ENCODE measurements at regions not wholly inside any gene's neighbourhood (a gene's known extent, or its start where the extent isn't known, plus 50 kb on each side); places are given as distances from the start of the nearest gene placed in this dataset.
"Not testable (repeated sequence)": the region's sequence is repeated elsewhere in the genome, so short reads cannot be mapped to it uniquely, and the experiment has no call there.

DNA sequence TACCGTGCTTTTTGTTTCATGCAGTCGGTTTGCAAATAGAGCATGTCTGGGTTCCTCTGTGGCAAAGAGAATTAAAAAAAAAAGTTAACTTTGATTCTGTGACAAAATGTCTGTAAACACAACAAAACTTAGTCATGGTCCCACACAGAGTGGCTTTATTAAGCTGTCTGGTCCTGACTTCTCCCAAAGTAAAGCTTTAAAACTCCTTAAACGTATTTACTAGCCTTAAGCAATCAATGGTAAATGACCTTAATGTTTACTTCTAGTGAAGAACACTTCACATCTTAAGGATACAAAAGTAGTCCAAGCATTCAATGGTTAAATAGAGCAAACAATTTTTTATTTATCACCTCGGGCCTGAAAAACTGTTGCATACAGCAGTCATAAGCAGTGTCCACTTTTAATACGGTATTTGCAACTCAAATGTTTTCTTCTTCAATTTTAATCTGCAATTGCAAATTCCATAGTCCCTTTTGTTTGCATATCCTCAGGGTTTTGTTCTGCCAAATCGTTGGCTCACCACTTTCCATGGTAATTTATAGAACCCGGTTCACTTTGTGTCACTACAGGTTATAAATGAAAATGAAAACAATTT lies 453.0 kb upstream of the MIS18BP1 start:
- DNase-seq = no peak

DNA sequence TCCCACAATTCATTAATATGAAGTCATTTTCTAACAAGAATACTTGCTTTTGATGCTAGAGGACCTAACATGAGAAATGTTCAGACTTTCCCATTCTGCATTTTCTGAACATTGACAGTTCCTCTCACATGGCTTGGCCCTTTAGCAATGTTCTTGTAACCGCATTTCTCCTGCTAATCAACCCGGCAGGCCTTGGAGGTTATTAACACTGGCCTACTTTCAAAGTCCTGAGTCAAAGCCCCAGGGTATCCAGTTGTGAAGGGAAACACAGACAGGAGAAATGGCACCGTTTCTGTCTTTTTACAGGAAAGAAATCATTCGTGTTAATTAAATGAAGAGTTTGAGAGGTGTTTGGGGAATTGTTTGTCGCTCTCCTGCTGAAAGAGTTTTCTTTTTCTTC lies 446.5 kb upstream of the MIS18BP1 start:
- no peak for DNase-seq

DNA sequence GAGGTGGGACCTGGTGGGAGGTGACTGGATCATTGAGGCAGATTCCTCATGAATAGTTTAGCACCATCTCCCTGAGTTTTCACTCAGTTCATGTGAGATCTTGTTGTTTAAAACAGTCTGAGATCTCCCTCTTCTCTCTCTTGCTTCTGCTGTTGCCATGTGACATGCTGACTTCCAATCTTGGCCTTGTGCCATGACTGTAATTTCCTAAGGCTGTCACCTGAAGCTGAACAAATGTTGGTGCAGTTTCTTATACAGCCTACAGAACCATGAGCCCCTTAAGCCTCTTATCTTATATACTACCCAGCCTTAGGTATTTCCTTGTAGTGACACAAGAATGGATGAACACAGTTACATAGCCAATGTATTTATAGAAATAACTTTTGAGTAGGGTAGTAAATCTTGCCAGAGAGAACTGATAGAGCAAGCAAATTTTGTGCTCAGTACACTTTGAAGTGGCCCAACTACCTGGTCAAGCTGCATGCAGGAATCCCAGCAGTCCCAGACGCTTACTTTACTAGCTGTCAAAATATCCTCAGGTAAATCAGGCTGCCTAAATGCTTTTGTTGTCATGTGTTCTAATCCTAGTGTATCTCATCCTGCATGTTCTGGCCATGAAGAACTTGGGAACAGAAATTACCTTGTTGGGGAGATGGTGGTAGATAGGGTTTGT lies 445.6 kb upstream of the MIS18BP1 start:
- no peak for DNase-seq

DNA sequence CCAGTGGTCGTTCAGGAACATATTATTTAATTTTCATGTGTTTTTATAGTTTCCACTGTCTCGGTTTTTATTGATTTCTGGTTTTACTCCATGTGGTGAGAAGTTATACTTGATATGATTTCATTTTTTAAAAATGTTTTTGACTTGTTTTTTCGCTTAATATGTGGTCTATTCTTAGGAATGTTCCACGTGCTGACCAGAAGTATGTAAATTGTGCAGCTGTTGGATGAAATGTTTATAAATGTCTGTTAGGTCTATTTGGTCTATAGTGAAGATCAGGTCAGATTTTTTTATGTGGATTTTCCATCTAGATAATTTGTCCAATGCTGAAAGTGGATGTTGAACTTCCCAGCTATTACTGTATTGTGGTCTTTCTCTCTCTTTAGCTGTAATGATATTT lies 433.8 kb upstream of the MIS18BP1 start:
- no peak for DNase-seq

DNA sequence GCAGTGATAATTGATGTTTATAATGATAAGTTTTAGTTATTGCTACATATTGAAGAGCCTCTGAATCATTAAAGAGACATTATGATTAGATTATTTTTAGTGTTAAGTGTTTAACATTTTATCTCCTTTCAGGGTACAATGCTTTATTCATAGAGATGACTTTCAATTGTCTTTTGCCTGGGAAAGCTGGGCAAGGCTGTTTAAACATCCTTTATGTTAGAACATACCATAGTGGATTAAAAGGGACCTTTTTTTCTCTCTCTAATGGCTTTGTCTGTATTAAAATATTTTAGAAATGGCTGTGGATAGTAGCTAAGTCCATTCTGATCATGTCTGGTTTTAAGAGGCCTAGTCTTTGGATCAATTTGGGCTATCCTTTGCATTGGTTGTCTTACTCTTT lies 427.5 kb upstream of the MIS18BP1 start:
- DNase-seq = no peak

DNA sequence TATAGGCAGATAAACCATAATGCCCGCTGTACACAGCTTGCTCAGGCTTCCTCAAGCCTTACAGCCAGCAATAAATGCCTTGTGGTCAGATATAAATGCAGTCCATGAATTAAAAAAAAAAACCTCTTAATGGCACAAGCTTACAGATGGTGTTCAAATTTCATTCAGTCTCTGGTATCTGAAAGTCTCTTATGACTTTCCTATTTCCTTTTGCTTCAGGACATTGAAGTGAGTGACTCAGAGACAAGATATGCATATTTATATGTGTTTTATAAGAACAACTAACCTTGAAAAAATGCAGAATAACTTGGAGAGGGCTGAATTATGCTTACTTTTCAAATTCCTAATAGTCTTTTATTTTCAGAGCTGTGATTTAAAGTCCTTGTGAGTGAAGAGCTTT lies 426.9 kb upstream of the MIS18BP1 start:
- no peak for DNase-seq

DNA sequence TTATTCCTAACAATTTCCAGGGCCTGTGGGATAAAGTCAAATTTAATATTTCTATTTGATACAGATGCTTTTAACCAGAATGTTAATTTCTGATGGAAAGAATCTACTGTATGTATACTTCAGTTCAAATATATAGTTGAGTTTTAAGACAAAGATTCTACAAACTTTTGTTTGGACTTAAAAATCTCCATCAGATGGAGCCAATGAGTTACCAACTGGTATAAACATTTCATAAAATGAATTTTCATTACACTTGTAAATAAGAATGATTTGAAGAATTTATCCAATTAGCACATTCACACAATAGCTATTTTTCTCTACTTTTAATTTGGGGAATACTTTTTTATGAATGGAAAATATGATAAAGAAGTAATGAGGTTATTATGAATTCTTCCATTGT lies 425.2 kb upstream of the MIS18BP1 start:
- no peak for DNase-seq

DNA sequence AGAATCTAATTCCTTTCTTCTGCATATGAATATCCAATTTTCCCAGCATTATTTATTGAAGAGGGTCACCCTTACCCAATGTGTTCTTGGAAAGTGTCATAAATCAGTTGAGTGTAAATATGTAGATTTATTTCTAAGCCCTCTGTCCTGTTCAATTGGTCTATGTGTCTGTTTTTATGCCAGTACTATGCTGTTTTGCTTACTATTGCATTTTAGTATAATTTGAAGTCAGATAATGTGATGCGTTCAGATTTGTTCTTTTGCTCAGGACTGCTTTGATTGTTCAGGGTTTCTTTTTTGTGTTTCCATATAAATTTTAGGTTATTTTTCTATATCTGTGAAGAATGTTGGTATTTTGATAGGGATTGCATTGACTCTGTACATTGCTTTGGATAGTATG lies 420.4 kb upstream of the MIS18BP1 start:
- no peak for DNase-seq

DNA sequence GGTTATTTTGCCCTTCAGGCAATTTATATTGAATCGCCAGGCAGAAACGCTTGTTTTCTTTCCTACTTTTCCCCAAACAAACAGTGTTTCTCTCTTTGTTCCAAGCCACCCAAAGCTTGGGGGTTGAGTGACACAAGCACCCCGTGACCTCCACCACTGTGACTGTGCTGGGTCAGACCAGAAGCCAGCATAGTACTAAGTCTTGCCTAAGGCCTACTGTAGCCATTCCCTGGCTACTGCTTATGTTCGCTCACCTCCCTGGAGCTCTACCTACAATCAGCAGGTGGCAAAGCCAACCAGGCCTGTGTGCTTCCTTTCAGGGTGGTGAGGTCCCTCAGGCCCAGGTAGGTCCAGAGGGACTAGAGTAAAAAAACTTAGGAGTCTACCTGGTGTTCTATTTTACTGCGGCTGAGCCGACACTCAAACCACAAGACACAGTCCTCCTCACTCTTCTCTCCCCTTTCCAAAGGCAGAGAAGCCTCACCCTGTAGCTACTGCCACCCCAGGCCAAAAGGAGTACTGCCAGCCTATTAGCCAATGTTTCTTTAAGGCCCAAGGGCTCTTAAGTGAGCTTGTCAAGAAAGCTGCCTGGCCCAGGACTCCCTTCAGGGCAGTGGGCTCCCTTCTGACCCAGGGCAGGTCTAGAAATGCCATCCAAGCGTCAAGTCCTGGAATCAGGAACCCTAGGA lies 411.8 kb upstream of the MIS18BP1 start:
- DNase-seq = no peak

DNA sequence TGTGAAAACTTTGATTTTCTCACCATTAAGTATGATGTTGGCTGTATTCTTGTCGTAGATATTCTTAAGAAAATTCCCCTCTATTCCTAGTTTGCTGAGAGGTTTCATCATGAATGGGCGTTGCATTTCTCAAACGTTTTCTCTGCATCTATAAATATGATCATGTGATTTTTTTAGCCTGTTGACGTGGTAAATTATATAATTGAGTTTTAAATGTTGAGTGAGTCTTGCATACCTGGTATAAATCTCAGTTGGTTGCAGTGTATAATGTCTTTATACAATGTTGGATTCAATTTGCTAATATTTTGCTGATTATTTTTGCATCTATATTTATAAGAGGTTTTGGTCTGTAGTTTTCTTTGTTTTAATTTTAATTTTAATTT lies 405.9 kb upstream of the MIS18BP1 start:
- DNase-seq = no peak

DNA sequence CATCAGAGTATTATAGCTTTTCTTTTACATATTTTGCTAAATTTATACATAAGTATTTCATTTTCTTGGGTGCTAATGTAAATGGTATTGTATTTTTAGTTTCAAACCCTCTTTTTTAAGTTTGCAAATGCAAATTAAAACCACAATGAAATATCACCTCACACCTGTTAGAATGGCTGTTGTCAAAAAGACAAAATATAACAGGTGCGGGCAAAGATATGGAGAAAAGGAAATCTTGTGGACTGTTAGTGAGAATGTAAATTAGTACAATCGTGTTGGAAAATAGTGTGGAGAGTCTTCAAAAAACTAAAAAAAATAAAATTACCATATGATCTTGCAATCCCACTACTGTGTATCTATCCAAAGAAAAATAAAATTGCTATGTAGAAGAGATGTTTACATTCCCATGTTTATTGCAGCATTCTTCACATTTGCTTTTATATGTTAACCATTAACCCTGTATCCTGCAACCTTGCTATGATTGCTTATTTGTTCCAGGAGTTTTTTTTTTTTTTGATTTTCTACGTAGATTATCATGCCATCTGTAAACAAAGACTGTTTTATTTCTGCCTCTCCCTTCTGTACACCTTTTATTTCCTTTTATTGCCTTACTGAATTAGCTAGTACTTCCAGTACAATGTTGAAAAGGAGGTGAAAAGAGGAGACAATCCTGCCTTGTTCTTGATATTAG lies 405.4 kb upstream of the MIS18BP1 start:
- DNase-seq = no peak

DNA sequence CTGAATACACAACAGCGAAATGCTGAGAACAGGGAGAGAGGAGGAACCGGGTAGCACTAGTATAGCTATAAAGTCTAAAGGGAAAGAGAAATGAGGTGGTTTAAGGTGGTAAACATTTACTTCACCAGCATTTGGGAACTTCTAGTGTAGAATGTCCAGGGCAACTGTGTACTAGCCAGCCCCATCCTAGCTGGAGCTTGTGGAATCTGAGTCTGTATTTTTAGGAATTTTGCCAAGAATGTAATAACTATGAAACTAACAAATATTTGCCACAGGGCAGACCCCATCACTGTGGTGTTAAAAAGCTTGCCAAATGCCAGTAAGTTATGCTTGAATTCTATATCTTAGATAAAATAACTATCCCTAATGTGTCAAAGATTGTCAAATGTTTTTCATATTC lies 398.9 kb upstream of the MIS18BP1 start:
- no peak for DNase-seq

DNA sequence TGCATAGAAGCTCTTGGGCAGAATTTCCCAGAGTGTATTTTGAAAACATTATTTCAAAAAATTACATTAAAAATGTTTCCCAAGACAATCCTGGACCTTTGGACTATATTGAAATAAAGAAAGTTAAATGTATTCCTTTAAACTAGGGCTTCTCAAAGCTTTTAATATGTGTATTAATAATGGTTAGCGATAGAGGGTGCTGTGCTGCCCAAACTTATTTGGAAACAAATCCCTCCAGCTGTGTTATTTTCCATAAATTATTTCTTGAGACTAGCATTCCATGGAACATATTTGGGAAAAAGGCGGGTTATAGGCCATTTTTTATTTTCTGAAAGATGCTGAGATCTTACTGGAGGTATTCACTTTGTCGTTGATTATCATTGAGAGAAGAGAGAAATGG lies 397.8 kb upstream of the MIS18BP1 start:
- DNase-seq = no peak

DNA sequence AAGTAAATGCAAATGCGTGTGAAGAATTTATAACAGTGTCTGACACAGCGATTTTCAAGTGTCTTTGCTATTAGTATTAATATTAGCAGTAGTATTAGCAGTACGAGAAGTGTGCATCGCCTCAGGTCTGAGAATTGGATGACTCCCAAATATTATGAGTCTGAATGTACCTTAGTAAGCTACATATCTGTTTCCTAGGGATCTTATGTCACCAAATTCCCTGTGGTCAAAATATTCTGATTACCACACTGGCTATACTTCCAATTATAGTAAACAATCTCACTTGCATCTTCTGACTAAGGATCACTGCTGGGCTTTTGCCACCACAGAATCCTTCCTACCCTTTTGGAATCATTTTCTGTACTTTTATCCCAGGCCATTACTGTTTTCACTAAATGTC lies 396.0 kb upstream of the MIS18BP1 start:
- DNase-seq = no peak

DNA sequence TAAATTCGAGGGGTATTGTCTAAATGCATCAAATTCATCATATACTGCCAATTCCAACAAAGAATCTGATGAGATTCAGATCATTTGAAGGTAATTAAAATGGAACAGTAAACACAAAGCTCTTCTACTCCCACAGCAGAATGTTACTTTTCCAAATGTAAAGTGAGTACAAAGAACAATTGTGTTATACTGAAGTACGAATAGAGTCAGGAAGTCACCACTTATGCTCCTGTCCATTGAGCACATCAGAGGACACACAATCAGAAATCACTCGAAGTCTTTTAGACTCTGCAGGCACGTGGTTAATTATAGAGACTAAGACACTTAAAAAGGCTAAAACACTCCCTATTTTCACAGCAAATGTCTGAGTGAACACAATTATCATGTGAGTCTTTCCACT lies 388.5 kb upstream of the MIS18BP1 start:
- DNase-seq = no peak

DNA sequence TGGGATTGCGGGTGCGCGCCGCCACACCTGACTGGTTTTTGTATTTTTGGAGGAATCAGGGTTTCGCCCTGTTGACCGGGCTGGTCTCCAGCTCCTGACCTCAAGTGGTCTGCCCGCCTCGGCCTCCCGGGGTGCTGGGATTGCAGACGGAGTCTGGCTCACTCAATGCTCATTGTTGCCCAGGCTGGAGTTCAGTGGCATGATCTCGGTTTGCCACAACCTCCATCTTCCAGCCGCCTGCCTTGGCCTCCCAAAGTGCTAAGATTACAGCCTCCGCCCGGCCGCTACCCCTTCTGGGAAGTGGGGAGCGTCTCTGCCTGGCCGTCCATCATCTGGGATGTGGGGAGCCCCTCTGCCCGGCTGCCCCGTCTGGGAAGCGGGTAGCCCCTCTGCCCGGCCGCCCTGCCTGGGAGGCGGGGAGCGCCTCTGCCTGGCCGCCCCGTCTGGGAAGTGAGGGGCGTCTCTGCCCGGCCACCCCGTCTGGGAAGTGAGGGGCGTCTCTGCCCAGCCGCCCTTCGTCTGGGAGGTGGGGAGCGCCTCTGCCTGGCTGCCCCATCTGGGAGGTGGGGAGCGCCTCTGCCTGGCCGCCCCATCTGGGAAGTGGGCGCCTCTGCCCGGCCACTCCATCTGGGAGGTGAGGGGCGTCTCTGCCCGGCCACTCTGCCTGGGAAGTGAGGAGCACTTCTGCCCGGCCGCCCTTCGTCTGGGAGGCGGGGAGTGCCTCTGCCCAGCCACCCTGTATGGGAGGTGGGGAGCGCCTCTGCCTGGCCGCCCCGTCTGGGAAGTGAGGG lies 381.8 kb upstream of the MIS18BP1 start:
- not testable (repeated sequence) for DNase-seq

DNA sequence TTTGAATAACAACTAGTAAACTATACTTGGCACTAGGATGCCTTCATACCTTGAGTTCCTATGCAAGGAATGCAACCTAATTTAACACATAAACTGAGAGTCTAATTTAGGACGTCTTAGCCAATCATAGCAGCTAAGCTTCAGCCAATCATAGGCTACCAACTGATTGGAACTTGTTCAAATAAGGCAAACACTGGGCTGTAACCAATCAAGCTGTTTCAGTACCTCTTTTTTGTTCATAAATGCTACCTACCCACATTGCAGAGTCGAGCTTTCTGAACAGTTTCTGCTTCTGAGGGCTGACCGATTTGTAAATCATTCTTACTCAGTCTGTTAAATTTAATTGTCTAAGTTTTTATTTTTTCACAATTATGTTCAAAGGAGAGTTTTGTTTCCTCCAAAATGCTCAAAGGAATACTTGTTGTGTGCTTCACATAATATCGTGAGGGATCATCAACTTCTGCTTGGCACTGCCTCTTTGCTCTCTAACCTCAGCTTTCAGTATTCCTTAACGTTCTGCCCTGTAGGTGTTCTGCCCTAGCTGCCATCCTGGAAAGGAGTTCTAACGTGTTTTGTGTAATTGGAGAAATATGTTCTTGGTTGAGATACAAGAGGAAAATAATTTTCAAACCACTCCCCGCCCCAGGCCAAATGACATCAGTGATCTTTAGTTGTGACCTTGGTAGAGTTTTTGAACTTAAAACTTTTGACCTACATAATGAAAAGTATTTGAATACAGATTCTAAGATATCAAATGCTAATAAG lies 380.4 kb upstream of the MIS18BP1 start:
- no peak for DNase-seq

DNA sequence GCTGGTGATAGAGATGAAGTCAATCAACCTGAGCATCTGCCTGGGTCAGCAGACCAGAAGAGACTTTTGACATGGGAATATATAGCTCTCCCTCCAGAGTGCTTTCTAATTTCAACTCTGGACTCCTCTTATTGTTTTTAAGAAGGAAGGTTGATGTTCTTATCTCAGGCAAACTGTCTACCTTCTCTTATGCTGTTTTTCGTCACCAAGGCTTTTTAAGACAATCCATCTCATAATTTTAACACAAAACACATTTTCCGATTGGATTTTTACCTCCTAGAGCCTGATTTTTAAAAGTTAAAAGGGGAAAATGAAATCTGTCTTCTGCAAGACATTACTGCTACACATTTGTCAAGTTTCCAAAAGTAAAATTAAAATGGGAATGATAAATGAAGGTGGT lies 368.7 kb upstream of the MIS18BP1 start:
- DNase-seq = no peak

DNA sequence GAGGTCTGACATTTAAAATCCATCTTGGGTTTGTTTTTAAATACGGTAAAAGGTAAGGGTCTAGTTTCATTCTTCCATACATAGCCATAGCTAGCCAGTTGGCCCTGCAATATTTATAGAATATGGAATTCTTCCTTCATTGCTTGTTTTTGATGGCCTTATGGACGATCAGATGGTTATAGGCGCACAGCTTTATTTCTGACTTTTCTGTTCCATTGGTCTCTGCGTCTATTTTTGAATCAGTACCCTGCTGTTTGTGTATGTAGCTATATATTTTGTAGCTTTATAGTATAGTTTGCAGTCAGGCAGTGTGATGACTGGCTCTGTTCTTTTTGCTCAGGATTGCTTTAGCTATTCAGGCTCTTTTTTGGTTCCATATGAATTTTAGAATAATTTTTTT lies 366.8 kb upstream of the MIS18BP1 start:
- no peak for DNase-seq

DNA sequence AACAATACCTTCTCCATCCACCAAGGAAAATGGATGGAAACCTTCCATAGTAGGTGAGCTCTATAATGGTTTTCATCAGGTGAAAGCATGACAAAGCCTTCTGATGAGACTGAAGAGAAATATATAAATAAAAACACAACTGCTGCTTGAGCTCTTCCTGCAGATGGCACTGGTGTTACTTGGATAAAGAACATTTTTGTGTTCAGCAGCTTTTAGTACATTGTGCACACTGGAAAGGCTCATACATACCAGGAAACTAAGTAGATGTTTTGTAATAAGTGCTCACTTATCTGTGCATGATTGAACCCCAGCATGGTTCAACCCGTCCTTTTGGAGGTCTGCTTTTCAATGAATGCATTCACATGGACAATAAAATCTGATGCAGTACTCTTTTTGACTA lies 357.3 kb upstream of the MIS18BP1 start:
- DNase-seq = no peak

DNA sequence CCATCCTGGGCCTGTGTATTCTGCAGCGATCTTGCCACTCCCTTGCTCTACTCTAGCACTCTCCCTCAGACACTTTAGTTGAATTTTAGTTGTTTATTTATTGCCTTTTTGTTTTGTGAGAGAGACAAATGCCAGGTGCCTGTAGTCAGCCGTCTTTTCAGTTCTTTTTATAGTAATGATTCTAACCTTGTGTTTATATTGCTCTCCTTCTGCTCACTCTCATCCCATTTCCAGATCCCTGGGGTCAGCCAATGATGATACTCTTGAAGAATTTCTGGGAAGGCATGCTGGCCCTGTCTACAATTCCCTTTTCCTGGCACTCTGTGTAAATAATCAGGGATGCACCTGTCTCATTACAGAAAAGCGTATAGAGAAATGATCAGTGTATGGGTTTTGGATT lies 334.1 kb upstream of the MIS18BP1 start:
- no peak for DNase-seq

DNA sequence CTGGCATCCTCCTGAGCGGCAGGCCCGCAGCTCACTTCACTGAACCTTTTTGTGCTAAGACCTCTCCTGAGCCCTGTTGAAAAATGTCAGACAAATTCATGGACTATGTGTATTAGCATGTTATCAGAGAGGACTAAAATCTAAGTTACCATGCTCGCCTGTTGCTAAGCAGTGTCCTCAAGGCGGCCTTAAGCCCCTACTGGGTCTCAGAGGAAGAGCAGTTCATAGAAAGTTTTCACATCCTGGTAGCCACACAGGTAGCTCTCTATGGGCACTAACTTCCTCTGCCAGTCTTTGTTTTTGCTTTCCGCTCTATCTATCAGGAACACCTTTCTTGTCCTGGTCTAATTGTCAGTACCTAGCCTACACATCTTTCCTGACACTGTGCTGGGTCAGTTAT lies 306.6 kb upstream of the MIS18BP1 start:
- no peak for DNase-seq

Data from inflammatory macrophage treated with lipopolysaccharide for 1 hour (primary cell).